WTC11 (cell line): ENCODE measurements at regions not wholly inside any gene's neighbourhood (a gene's known extent, or its start where the extent isn't known, plus 50 kb on each side); places are given as distances from the start of the nearest gene placed in this dataset.

ENCODE experiments used
- ATAC-seq: fragments of 200-7000 bp; cut with Tn5 transposase; 2 replicates; pipeline ENCODE4 v1.10.0; 2021; ENCODE audit warnings: mild to moderate bottlenecking, moderate library complexity
- CTCF ChIA-PET: fragments of 300-600 bp; sonication (Branson Sonifier 250); formaldehyde crosslinking; loops from one replicate; lab custom pipeline; 2021; ENCODE audit warnings: antibody characterized with exemption; lab: Charles Lee
- POLR2A ChIA-PET: fragments of 350-600 bp; sonication (Branson Sonifier 250); formaldehyde crosslinking; loops from one replicate; lab custom pipeline; 2021; ENCODE audit warnings: antibody characterized with exemption; lab: Charles Lee
- DNase-seq: peaks from one replicate; pipeline ENCODE4 v3.0.0; 2021; ENCODE audit warnings: low spot score
- H3K27ac Mint-ChIP-seq: 2 replicates; pipeline ENCODE4 v1.8.0; 2021; ENCODE audit warnings: mixed read lengths
- H3K27me3 Mint-ChIP-seq: 2 replicates; pipeline ENCODE4 v1.8.0; 2021; ENCODE audit warnings: low read depth, mild to moderate bottlenecking, moderate library complexity, mixed read lengths
- H3K36me3 Mint-ChIP-seq: 2 replicates; pipeline ENCODE4 v1.8.0; 2021; ENCODE audit warnings: mixed read lengths
- H3K4me1 Mint-ChIP-seq: 2 replicates; pipeline ENCODE4 v1.8.0; 2022; ENCODE audit warnings: mixed read lengths
- H3K4me3 Mint-ChIP-seq: 2 replicates; pipeline ENCODE4 v1.8.0; 2021; ENCODE audit warnings: mild to moderate bottlenecking, moderate library complexity, mixed read lengths
- H3K9me3 Mint-ChIP-seq: 2 replicates; pipeline ENCODE4 v1.8.0; 2021; ENCODE audit warnings: mixed read lengths
- ATF1 ChIP-seq: sonication (generic); formaldehyde crosslinking; IDR thresholded peaks from 2 replicates; pipeline ENCODE4 v1.8.1; 2023; ENCODE audit warnings: mild to moderate bottlenecking, moderate library complexity, missing genetic modification reagents
- CBFB ChIP-seq: sonication (generic); formaldehyde crosslinking; IDR thresholded peaks from 2 replicates; pipeline ENCODE4 v1.8.1; 2022; ENCODE audit warnings: mild to moderate bottlenecking, low read depth, missing genetic modification reagents
- ESRRA ChIP-seq: sonication (generic); formaldehyde crosslinking; IDR thresholded peaks from 2 replicates; pipeline ENCODE4 v1.8.1; 2022; ENCODE audit warnings: mild to moderate bottlenecking, missing genetic modification reagents, borderline replicate concordance
- FOXP4 ChIP-seq: sonication (generic); formaldehyde crosslinking; IDR thresholded peaks from 2 replicates; pipeline ENCODE4 v1.8.0; 2022; ENCODE audit warnings: mild to moderate bottlenecking, missing genetic modification reagents
- GABPB1 ChIP-seq: sonication (generic); formaldehyde crosslinking; IDR thresholded peaks from 2 replicates; pipeline ENCODE4 v1.8.1; 2023; ENCODE audit warnings: mild to moderate bottlenecking, missing genetic modification reagents
- MLX ChIP-seq: sonication (generic); formaldehyde crosslinking; IDR thresholded peaks from 2 replicates; pipeline ENCODE4 v1.8.1; 2023; ENCODE audit warnings: mild to moderate bottlenecking, missing genetic modification reagents, moderate library complexity
- MYBL2 ChIP-seq: sonication (generic); formaldehyde crosslinking; IDR thresholded peaks from 2 replicates; pipeline ENCODE4 v1.8.1; 2023; ENCODE audit warnings: mild to moderate bottlenecking, moderate library complexity, missing genetic modification reagents
- NFATC4 ChIP-seq: fragments of 250-450 bp; sonication (Bioruptor Pico); IDR thresholded peaks from 2 replicates; pipeline ENCODE4 v1.9.0; 2021; ENCODE audit warnings: mild to moderate bottlenecking
- NR1H2 ChIP-seq: sonication (generic); formaldehyde crosslinking; IDR thresholded peaks from 2 replicates; pipeline ENCODE4 v1.9.0; 2021; ENCODE audit warnings: mild to moderate bottlenecking, moderate library complexity, missing genetic modification reagents
- NR2C2 ChIP-seq: sonication (generic); formaldehyde crosslinking; IDR thresholded peaks from 2 replicates; pipeline ENCODE4 v1.8.0; 2022; ENCODE audit warnings: mild to moderate bottlenecking, missing genetic modification reagents
- PREB ChIP-seq: sonication (generic); formaldehyde crosslinking; IDR thresholded peaks from 2 replicates; pipeline ENCODE4 v1.8.1; 2022; ENCODE audit warnings: mild to moderate bottlenecking, missing genetic modification reagents, moderate library complexity, borderline replicate concordance
- PRRX2 ChIP-seq: fragments of 250-450 bp; sonication (Bioruptor Pico); IDR thresholded peaks from 2 replicates; pipeline ENCODE4 v1.8.0; 2021; ENCODE audit warnings: mild to moderate bottlenecking
- SMAD3 ChIP-seq: sonication (generic); formaldehyde crosslinking; IDR thresholded peaks from 2 replicates; pipeline ENCODE4 v1.8.0; 2022; ENCODE audit warnings: missing genetic modification reagents, mild to moderate bottlenecking, borderline replicate concordance
- TEAD1 ChIP-seq: sonication (generic); formaldehyde crosslinking; IDR thresholded peaks from 2 replicates; pipeline ENCODE4 v1.8.0; 2022; ENCODE audit warnings: mild to moderate bottlenecking, missing genetic modification reagents
- TEAD4 ChIP-seq: sonication (generic); formaldehyde crosslinking; IDR thresholded peaks from 2 replicates; pipeline ENCODE4 v1.8.0; 2022; ENCODE audit warnings: mild to moderate bottlenecking, missing genetic modification reagents
- USF1 ChIP-seq: sonication (generic); formaldehyde crosslinking; IDR thresholded peaks from 2 replicates; pipeline ENCODE4 v1.8.0; 2022; ENCODE audit warnings: mild to moderate bottlenecking, missing genetic modification reagents
- USF2 ChIP-seq: sonication (generic); formaldehyde crosslinking; IDR thresholded peaks from 2 replicates; pipeline ENCODE4 v1.8.1; 2023; ENCODE audit warnings: mild to moderate bottlenecking, missing genetic modification reagents, moderate library complexity
- ZBTB21 ChIP-seq: sonication (generic); formaldehyde crosslinking; IDR thresholded peaks from 2 replicates; pipeline ENCODE4 v1.8.1; 2023; ENCODE audit warnings: mild to moderate bottlenecking, missing genetic modification reagents, borderline replicate concordance
- ZNF121 ChIP-seq: sonication (generic); formaldehyde crosslinking; IDR thresholded peaks from 2 replicates; pipeline ENCODE4 v1.8.0; 2023; ENCODE audit warnings: missing genetic modification reagents
- ZNF317 ChIP-seq: sonication (generic); formaldehyde crosslinking; IDR thresholded peaks from 2 replicates; pipeline ENCODE4 v1.8.1; 2023; ENCODE audit warnings: low read depth, mild to moderate bottlenecking, moderate library complexity, missing genetic modification reagents, borderline replicate concordance
- ZNF396 ChIP-seq: fragments of 250-450 bp; sonication (Bioruptor Pico); IDR thresholded peaks from 2 replicates; pipeline ENCODE4 v1.8.0; 2021; ENCODE audit warnings: mild to moderate bottlenecking, moderate library complexity, borderline replicate concordance
- ZNF425 ChIP-seq: fragments of 250-450 bp; sonication (Bioruptor Pico); conservative IDR thresholded peaks from 2 replicates; pipeline ENCODE4 v1.9.0; 2021; ENCODE audit warnings: mild to moderate bottlenecking
- ZNF512 ChIP-seq: sonication (generic); formaldehyde crosslinking; IDR thresholded peaks from 2 replicates; pipeline ENCODE4 v1.8.1; 2022; ENCODE audit warnings: missing genetic modification reagents, borderline replicate concordance
- ZNF671 ChIP-seq: fragments of 250-450 bp; sonication (Bioruptor Pico); IDR thresholded peaks from 2 replicates; pipeline ENCODE4 v1.8.0; 2021; ENCODE audit warnings: mild to moderate bottlenecking

- TF ChIP-seq TEAD1 = no peak
- TF ChIP-seq MYBL2 (CRISPR knock-in tag) = no peak
- no peak for TF ChIP-seq ZNF317 (CRISPR knock-in tag)
- TF ChIP-seq ZNF121 = no peak
- TF ChIP-seq ZNF425 (CRISPR knock-in tag) = no peak
These were observed 194.2 kb downstream of the ERCC6L2 start (continued) for GRCh38 chr9:96069629-96070220.

GRCh38 chr9:96068511-96068910, 193.0 kb downstream of the ERCC6L2 start:
- no peaks in the 10 kb centered on the region for H3K36me3 Mint-ChIP-seq
- no peaks in the 10 kb centered on the region for H3K9me3 Mint-ChIP-seq
- CTCF ChIA-PET = no interaction called here
- no peak overlapping the region for H3K4me3 Mint-ChIP-seq
- H3K27me3 Mint-ChIP-seq = no peaks in the 10 kb centered on the region
- no peak for ATAC-seq
- DNase-seq = no peak
- peaks cover 4% of the 10 kb centered on the region; the same call in 1 of the 2 replicates for H3K4me1 Mint-ChIP-seq
- TF ChIP-seq PREB (CRISPR knock-in tag) (no peak), CBFB (CRISPR knock-in tag) (no peak)
- POLR2A ChIA-PET = no interaction called here
- H3K27ac Mint-ChIP-seq = no peak overlapping the region

- H3K9me3 Mint-ChIP-seq = no peaks in the 10 kb centered on the region
- no peaks in the 10 kb centered on the region for H3K27me3 Mint-ChIP-seq
- DNase-seq (no peak), ATAC-seq (no peak)
- POLR2A ChIA-PET = no interaction called here
- peaks cover 4% of the 10 kb centered on the region; the same call in 1 of the 2 replicates for H3K4me1 Mint-ChIP-seq
- H3K27ac Mint-ChIP-seq = no peak overlapping the region
- CTCF ChIA-PET = no interaction called here
- no peaks in the 10 kb centered on the region for H3K36me3 Mint-ChIP-seq
- TF ChIP-seq NFATC4 (CRISPR knock-in tag) (no peak), ESRRA (CRISPR knock-in tag) (no peak), SMAD3 (no peak), USF1 (CRISPR knock-in tag) (no peak), USF2 (CRISPR knock-in tag) (no peak), FOXP4 (CRISPR knock-in tag) (no peak), PRRX2 (CRISPR knock-in tag) (no peak), ZBTB21 (CRISPR knock-in tag) (no peak), GABPB1 (CRISPR knock-in tag) (no peak), ZNF396 (no peak), MLX (CRISPR knock-in tag) (no peak), NR2C2 (CRISPR knock-in tag) (no peak), PREB (CRISPR knock-in tag) (no peak), ZNF512 (CRISPR knock-in tag) (no peak), ATF1 (CRISPR knock-in tag) (no peak), MYBL2 (CRISPR knock-in tag) (no peak), NR1H2 (CRISPR knock-in tag) (no peak), ZNF671 (no peak), TEAD4 (no peak), ZNF121 (no peak)
- H3K4me3 Mint-ChIP-seq = no peak overlapping the region
These were observed 192.1 kb downstream of the ERCC6L2 start for GRCh38 chr9:96067600-96067999.
